Neural crest cell (in vitro differentiated cells): ENCODE measurements at regions not wholly inside any gene's neighbourhood (a gene's known extent, or its start where the extent isn't known, plus 50 kb on each side); places are given as distances from the start of the nearest gene placed in this dataset.
"Not testable (repeated sequence)": the region's sequence is repeated elsewhere in the genome, so short reads cannot be mapped to it uniquely, and the experiment has no call there.

ENCODE experiments used
- DNase-seq: peaks from one replicate; pipeline ENCODE4 v3.0.0; 2021; ENCODE audit warnings: low read depth, mixed read lengths, low spot score
- H3K27ac Mint-ChIP-seq: one replicate; pipeline ENCODE4 v1.8.0; 2021; ENCODE audit warnings: mild to moderate bottlenecking, mixed read lengths; ENCODE audit not compliant: unreplicated experiment
- H3K27me3 Mint-ChIP-seq: 2 replicates; pipeline ENCODE4 v1.8.0; 2021; ENCODE audit warnings: low read depth, mild to moderate bottlenecking, mixed read lengths
- H3K36me3 Mint-ChIP-seq: 2 replicates; pipeline ENCODE4 v1.8.0; 2021; ENCODE audit warnings: low read depth, mild to moderate bottlenecking, mixed read lengths
- H3K4me1 Mint-ChIP-seq: 2 replicates; pipeline ENCODE4 v1.8.0; 2021; ENCODE audit warnings: mixed read lengths
- H3K4me3 Mint-ChIP-seq: one replicate; pipeline ENCODE4 v1.8.0; 2021; ENCODE audit warnings: mild to moderate bottlenecking, mixed read lengths
- H3K9me3 Mint-ChIP-seq: 2 replicates; pipeline ENCODE4 v1.8.0; 2021; ENCODE audit warnings: mixed read lengths
- CTCF ChIP-seq: fragments of 200-600 bp; sonication (generic); conservative IDR thresholded peaks from 2 replicates; pipeline ENCODE4 v1.5.0; 2021; ENCODE audit warnings: antibody characterized with exemption, mild to moderate bottlenecking

- no peak for DNase-seq
- Mint-ChIP-seq H3K9me3 (no peaks in the 10 kb centered on the region), H3K27me3 (no peaks in the 10 kb centered on the region), H3K27ac (peak overlapping the region; percentile 48), H3K36me3 (peaks cover 10% of the 10 kb centered on the region), H3K4me3 (no peak overlapping the region), H3K4me1 (peaks cover 36% of the 10 kb centered on the region)
- TF ChIP-seq CTCF, result no peak
These were observed 186.3 kb upstream of the FGF13 start for GRCh38 chrX:138897621-138898492.

- DNase-seq, result no peak
- Mint-ChIP-seq H3K27me3 (no peaks in the 10 kb centered on the region), H3K27ac (no peak overlapping the region), H3K36me3 (peaks cover 12% of the 10 kb centered on the region), H3K4me1 (peaks cover 7% of the 10 kb centered on the region), H3K9me3 (no peaks in the 10 kb centered on the region), H3K4me3 (no peak overlapping the region)
- TF ChIP-seq CTCF, result no peak
These were observed 179.0 kb upstream of the FGF13 start for GRCh38 chrX:138890491-138890890.

- no peaks in the 10 kb centered on the region for H3K9me3 Mint-ChIP-seq
- no peak for DNase-seq
- H3K4me3 Mint-ChIP-seq, result no peak overlapping the region
- H3K27ac Mint-ChIP-seq, result no peak overlapping the region
- peaks cover 12% of the 10 kb centered on the region for H3K36me3 Mint-ChIP-seq
- no peaks in the 10 kb centered on the region for H3K27me3 Mint-ChIP-seq
- TF ChIP-seq CTCF, result no peak
- peaks cover 7% of the 10 kb centered on the region for H3K4me1 Mint-ChIP-seq
These were observed 177.6 kb upstream of the FGF13 start for GRCh38 chrX:138889149-138889548.

GRCh38 chrX:138886769-138887168 lies 175.3 kb upstream of the FGF13 start:
- no peak overlapping the region for H3K27ac Mint-ChIP-seq
- H3K9me3 Mint-ChIP-seq, result peaks cover 10% of the 10 kb centered on the region
- H3K4me1 Mint-ChIP-seq, result peaks cover 3% of the 10 kb centered on the region
- peaks cover 21% of the 10 kb centered on the region for H3K36me3 Mint-ChIP-seq
- no peaks in the 10 kb centered on the region for H3K27me3 Mint-ChIP-seq
- DNase-seq, result no peak
- H3K4me3 Mint-ChIP-seq, result no peak overlapping the region
- TF ChIP-seq CTCF, result no peak

- TF ChIP-seq CTCF, result no peak
- peaks cover 16% of the 10 kb centered on the region for H3K9me3 Mint-ChIP-seq
- H3K4me3 Mint-ChIP-seq, result no peak overlapping the region
- no peaks in the 10 kb centered on the region for H3K4me1 Mint-ChIP-seq
- H3K36me3 Mint-ChIP-seq, result peaks cover 20% of the 10 kb centered on the region
- H3K27ac Mint-ChIP-seq, result no peak overlapping the region
- no peak for DNase-seq
- H3K27me3 Mint-ChIP-seq, result no peaks in the 10 kb centered on the region
These were observed 174.4 kb upstream of the FGF13 start for GRCh38 chrX:138885886-138886285.

GRCh38 chrX:138880293-138880692 lies 168.8 kb upstream of the FGF13 start:
- not testable (repeated sequence) for H3K27me3 Mint-ChIP-seq, H3K27ac Mint-ChIP-seq, H3K4me1 Mint-ChIP-seq, DNase-seq, H3K4me3 Mint-ChIP-seq
- Mint-ChIP-seq H3K36me3 (peaks cover 26% of the 10 kb centered on the region), H3K9me3 (peaks cover 21% of the 10 kb centered on the region)
